ENCODE measurements at regions not wholly inside any gene's neighbourhood (a gene's known extent, or its start where the extent isn't known, plus 50 kb on each side); places are given as distances from the start of the nearest gene placed in this dataset.

DNA sequence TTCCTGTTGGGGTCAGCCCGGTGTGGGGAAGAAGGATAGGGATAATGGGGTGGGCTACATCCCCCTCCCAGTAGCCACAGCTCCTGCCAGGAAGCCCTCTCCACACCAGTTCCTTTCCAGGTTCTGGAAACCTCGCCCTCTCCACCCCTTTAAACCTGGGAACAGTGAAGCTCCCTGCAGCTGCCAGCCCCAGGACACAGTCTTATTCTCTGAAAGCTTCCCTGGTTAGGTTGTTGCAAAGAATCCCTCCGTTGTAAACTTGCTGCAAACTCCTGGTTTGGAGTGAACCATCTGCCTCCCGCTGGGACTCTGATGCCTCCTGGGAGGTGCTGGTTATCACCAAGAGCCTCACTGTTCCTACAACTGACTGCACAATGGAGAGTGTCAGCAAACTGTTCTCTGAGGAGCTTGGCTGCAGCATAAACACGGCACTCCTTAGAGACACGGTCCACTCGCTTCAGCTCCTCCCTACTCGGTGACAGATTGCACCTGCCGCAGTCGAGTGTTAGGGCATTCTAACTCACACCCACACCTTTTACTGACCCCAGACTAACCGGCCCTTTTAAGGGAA lies 261.8 kb upstream of the RAB6C start:
- dilution Hi-C loops (cut with MboI; ENCODE audit: extremely low pct_ligation_motif_present, low sequenced_read_pairs), result no loop called here
- H2AFZ ChIP-seq (ENCODE audit: low read depth, low read length), result no peak overlapping the region
- ChIA-PET CTCF (no interaction called here), POLR2A (no interaction called here)
- no peak for FAIRE-seq
- H3K4me1 ChIP-seq (ENCODE audit: control insufficient read depth, extremely low read depth, insufficient read depth, low read length), result no peaks in the 10 kb centered on the region
- DNase-seq (ENCODE audit: low read depth, low spot score), result no peak
- no peak overlapping the region for H3K9ac ChIP-seq (replicated peaks; ENCODE audit: extremely low read depth, insufficient read depth, low read length)
- no peaks in the 10 kb centered on the region for H3K9me1 ChIP-seq (replicated peaks; ENCODE audit: control insufficient read depth, extremely low read depth, insufficient read depth, low read length)
- H3K4me2 ChIP-seq (ENCODE audit: insufficient read depth, low read length), result no peak overlapping the region
- H3K27ac ChIP-seq (ENCODE audit: insufficient read depth, low read depth, low read length), result no peak overlapping the region
- no TSS peak for BruUV-seq (replicated peaks)
- H3K36me3 ChIP-seq (ENCODE audit: control insufficient read depth in 2 of 2, extremely low read depth in 1 of 2, insufficient read depth in 2 of 2, low read length in 2 of 2), result no peaks in the 10 kb centered on the region
- H3K4me3 ChIP-seq (replicated peaks in 1 of 3; ENCODE audit: insufficient read depth in 1 of 3, low read depth in 1 of 3, low read length in 3 of 3), result no peak overlapping the region
- intact Hi-C loops (cut with micrococcal nuclease), result no loop called here
- TF ChIP-seq FOS (IDR thresholded peaks at IDR 0.05; ENCODE audit: borderline replicate concordance, insufficient read depth, low read length) (no peak), GATA2 (IDR thresholded peaks at IDR 0.05; ENCODE audit: insufficient read depth, insufficient read length, low read depth, low read length) (no peak), CTCF (IDR thresholded peaks at IDR 0.05; ENCODE audit: extremely low read depth in 1 of 2, insufficient read depth in 1 of 2, low read depth in 1 of 2, low read length in 2 of 2) (no peak), MAX (IDR thresholded peaks at IDR 0.05; ENCODE audit: insufficient read depth, insufficient read length) (no peak), POLR2AphosphoS5 (IDR thresholded peaks at IDR 0.05; ENCODE audit: insufficient read depth, low read depth, low read length) (no peak)
- H3K9me3 ChIP-seq (replicated peaks; ENCODE audit: control insufficient read depth, insufficient read depth, low read length), result peaks cover 5% of the 10 kb centered on the region
- no peaks in the 10 kb centered on the region for H4K20me1 ChIP-seq (replicated peaks; ENCODE audit: control insufficient read depth, extremely low read depth, insufficient read depth, low read length)
- H3K27me3 ChIP-seq (ENCODE audit: control insufficient read depth in 2 of 2, insufficient read depth in 2 of 2, low read length in 2 of 2), result no peaks in the 10 kb centered on the region
- H3K79me2 ChIP-seq (ENCODE audit: control insufficient read depth, insufficient read depth, low read length), result no peaks in the 10 kb centered on the region

DNA sequence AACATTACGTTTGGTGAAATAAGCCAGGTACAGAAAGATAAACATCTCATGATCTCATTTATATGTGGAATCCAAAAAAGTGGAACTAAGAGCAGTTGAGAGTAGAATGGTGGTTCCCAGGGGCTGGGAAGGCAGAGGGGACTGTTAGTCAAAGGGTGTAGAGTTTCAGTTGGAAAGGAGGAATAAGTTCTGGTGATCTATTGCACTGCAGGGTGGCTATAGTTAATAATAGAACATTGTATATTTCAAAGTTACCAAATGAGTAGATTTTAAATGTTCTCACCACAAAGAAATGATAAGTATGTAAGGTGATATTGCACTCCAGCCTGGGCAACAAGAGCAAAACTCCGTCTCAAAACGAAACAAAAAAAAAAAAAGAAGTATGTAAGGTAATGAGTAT lies 260.1 kb upstream of the RAB6C start:
- POLR2A ChIA-PET, result no interaction called here
- TF ChIP-seq FOS (IDR thresholded peaks at IDR 0.05; ENCODE audit: borderline replicate concordance, insufficient read depth, low read length), result no peak
- no peak for TF ChIP-seq MYC (IDR thresholded peaks at IDR 0.05; ENCODE audit: low read depth, low read length)
- TF ChIP-seq POLR2AphosphoS5 (IDR thresholded peaks at IDR 0.05; ENCODE audit: insufficient read depth, low read depth, low read length), result no peak
- no peak for TF ChIP-seq EZH2 (IDR thresholded peaks at IDR 0.05; ENCODE audit: borderline replicate concordance, low read depth, low read length, severe bottlenecking)
- TF ChIP-seq GATA2 (IDR thresholded peaks at IDR 0.05; ENCODE audit: insufficient read depth, insufficient read length, low read depth, low read length), result no peak
- TF ChIP-seq POLR2A (IDR thresholded peaks at IDR 0.05; ENCODE audit: low read depth, low read length), result no peak
- no peak for TF ChIP-seq CTCF (IDR thresholded peaks at IDR 0.05; ENCODE audit: extremely low read depth in 1 of 2, insufficient read depth in 1 of 2, low read depth in 1 of 2, low read length in 2 of 2)
- FAIRE-seq, result no peak

More for the DNA sequence above, 260.1 kb upstream of the RAB6C start:
- Histone ChIP-seq H3K79me2 (ENCODE audit: control insufficient read depth, insufficient read depth, low read length) (no peaks in the 10 kb centered on the region), H3K27ac (ENCODE audit: insufficient read depth, low read depth, low read length) (no peak overlapping the region), H3K9me3 (replicated peaks; ENCODE audit: control insufficient read depth, insufficient read depth, low read length) (peaks cover 3% of the 10 kb centered on the region), H4K20me1 (replicated peaks; ENCODE audit: control insufficient read depth, extremely low read depth, insufficient read depth, low read length) (no peaks in the 10 kb centered on the region), H3K36me3 (ENCODE audit: control insufficient read depth in 2 of 2, extremely low read depth in 1 of 2, insufficient read depth in 2 of 2, low read length in 2 of 2) (no peaks in the 10 kb centered on the region), H3K9ac (replicated peaks; ENCODE audit: extremely low read depth, insufficient read depth, low read length) (no peak overlapping the region), H3K27me3 (ENCODE audit: control insufficient read depth in 2 of 2, insufficient read depth in 2 of 2, low read length in 2 of 2) (no peaks in the 10 kb centered on the region), H3K4me3 (replicated peaks in 1 of 3; ENCODE audit: insufficient read depth in 1 of 3, low read depth in 1 of 3, low read length in 3 of 3) (no peak overlapping the region), H3K4me2 (ENCODE audit: insufficient read depth, low read length) (no peak overlapping the region), H3K9me1 (replicated peaks; ENCODE audit: control insufficient read depth, extremely low read depth, insufficient read depth, low read length) (no peaks in the 10 kb centered on the region), H2AFZ (ENCODE audit: low read depth, low read length) (no peak overlapping the region), H3K4me1 (ENCODE audit: control insufficient read depth, extremely low read depth, insufficient read depth, low read length) (no peaks in the 10 kb centered on the region)
- no peak for DNase-seq (ENCODE audit: low read depth, low spot score)
- CTCF ChIA-PET, result no interaction called here
- intact Hi-C loops (cut with micrococcal nuclease) (no loop called here), dilution Hi-C loops (cut with MboI; ENCODE audit: extremely low pct_ligation_motif_present, low sequenced_read_pairs) (no loop called here)
- BruUV-seq (replicated peaks), result no TSS peak
